GM23338 (cell line): ENCODE measurements at regions not wholly inside any gene's neighbourhood (a gene's known extent, or its start where the extent isn't known, plus 50 kb on each side); places are given as distances from the start of the nearest gene placed in this dataset.

Experiments used
- CREB1 ChIP-seq: fragments of 250-450 bp; sonication (Bioruptor Pico); IDR thresholded peaks from 2 replicates; pipeline ENCODE4 v1.5.0; 2020; ENCODE audit warnings: low read depth, mild to moderate bottlenecking, moderate library complexity
- EZH2 ChIP-seq: fragments of 200-600 bp; sonication (generic); IDR thresholded peaks from one replicate; pipeline ENCODE4 v1.8.0; 2017; ENCODE audit warnings: antibody characterized with exemption, mild to moderate bottlenecking, low read depth; ENCODE audit not compliant: unreplicated experiment
- EZH2phosphoT487 ChIP-seq: fragments of 200-600 bp; sonication (generic); IDR thresholded peaks from one replicate; pipeline ENCODE4 v1.8.1; 2018; ENCODE audit warnings: antibody characterized with exemption; ENCODE audit not compliant: unreplicated experiment
- JUNB ChIP-seq: IDR thresholded peaks from one replicate; pipeline ENCODE4 v1.6.1; 2016; ENCODE audit warnings: antibody characterized with exemption; ENCODE audit not compliant: unreplicated experiment
- STAT1 ChIP-seq: IDR thresholded peaks from one replicate; pipeline ENCODE4 v1.6.1; 2016; ENCODE audit warnings: antibody characterized with exemption; ENCODE audit not compliant: unreplicated experiment
- ZNF114 ChIP-seq: fragments of 250-450 bp; sonication (Bioruptor Pico); IDR thresholded peaks from 2 replicates; pipeline ENCODE4 v1.5.0; 2020; ENCODE audit warnings: mild to moderate bottlenecking, moderate library complexity
- ZNF331 ChIP-seq: fragments of 250-450 bp; sonication (Bioruptor Pico); IDR thresholded peaks from 2 replicates; pipeline ENCODE4 v1.5.0; 2020; ENCODE audit warnings: low read depth, mild to moderate bottlenecking, moderate library complexity
- TF ChIP-seq, protein P1 (sequence below): fragments of 250-450 bp; sonication (Bioruptor Pico); IDR thresholded peaks from 2 replicates; pipeline ENCODE4 v1.5.0; 2020; ENCODE audit warnings: mild to moderate bottlenecking, moderate library complexity
- TF ChIP-seq, protein P2 (sequence below): IDR thresholded peaks from one replicate; pipeline ENCODE4 v1.6.1; 2018; ENCODE audit warnings: antibody characterized with exemption; ENCODE audit not compliant: unreplicated experiment
- TF ChIP-seq, protein P3 (sequence below), 2 experiments: fragments of 200-600 bp in 1 of 2; sonication (generic) in 1 of 2; conservative IDR thresholded peaks; 2 replicates each; pipeline versions ENCODE4 v1.5.1 to v1.6.1; 2016 to 2017; ENCODE audit warnings: antibody characterized with exemption in 2 of 2, low read depth in 2 of 2, mild to moderate bottlenecking in 2 of 2, moderate library complexity in 1 of 2
- TF ChIP-seq, protein P4 (sequence below): IDR thresholded peaks from 2 replicates; pipeline ENCODE4 v1.6.1; 2016; ENCODE audit warnings: antibody characterized with exemption

DNA sequence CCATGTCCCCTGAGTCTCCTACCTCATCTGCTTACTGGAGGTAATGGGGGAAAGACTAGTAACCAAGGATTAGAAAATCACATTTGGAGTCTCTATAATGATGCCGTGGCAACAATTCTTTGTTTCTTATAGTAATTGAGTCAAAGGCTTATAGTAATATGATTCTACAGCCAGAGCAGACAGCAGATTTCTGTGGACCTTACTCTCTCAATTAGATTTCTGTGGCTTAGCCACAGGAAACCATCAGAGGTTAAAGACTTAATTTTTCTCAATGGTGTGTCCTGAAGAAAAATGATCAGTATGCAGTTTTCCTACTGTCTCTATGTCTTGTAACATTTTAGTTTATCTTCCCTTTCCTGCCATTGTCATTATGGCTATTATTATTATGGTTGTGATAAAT is 59.3 kb upstream of the CD180 start (continued):
- TF ChIP-seq, protein P1, sequence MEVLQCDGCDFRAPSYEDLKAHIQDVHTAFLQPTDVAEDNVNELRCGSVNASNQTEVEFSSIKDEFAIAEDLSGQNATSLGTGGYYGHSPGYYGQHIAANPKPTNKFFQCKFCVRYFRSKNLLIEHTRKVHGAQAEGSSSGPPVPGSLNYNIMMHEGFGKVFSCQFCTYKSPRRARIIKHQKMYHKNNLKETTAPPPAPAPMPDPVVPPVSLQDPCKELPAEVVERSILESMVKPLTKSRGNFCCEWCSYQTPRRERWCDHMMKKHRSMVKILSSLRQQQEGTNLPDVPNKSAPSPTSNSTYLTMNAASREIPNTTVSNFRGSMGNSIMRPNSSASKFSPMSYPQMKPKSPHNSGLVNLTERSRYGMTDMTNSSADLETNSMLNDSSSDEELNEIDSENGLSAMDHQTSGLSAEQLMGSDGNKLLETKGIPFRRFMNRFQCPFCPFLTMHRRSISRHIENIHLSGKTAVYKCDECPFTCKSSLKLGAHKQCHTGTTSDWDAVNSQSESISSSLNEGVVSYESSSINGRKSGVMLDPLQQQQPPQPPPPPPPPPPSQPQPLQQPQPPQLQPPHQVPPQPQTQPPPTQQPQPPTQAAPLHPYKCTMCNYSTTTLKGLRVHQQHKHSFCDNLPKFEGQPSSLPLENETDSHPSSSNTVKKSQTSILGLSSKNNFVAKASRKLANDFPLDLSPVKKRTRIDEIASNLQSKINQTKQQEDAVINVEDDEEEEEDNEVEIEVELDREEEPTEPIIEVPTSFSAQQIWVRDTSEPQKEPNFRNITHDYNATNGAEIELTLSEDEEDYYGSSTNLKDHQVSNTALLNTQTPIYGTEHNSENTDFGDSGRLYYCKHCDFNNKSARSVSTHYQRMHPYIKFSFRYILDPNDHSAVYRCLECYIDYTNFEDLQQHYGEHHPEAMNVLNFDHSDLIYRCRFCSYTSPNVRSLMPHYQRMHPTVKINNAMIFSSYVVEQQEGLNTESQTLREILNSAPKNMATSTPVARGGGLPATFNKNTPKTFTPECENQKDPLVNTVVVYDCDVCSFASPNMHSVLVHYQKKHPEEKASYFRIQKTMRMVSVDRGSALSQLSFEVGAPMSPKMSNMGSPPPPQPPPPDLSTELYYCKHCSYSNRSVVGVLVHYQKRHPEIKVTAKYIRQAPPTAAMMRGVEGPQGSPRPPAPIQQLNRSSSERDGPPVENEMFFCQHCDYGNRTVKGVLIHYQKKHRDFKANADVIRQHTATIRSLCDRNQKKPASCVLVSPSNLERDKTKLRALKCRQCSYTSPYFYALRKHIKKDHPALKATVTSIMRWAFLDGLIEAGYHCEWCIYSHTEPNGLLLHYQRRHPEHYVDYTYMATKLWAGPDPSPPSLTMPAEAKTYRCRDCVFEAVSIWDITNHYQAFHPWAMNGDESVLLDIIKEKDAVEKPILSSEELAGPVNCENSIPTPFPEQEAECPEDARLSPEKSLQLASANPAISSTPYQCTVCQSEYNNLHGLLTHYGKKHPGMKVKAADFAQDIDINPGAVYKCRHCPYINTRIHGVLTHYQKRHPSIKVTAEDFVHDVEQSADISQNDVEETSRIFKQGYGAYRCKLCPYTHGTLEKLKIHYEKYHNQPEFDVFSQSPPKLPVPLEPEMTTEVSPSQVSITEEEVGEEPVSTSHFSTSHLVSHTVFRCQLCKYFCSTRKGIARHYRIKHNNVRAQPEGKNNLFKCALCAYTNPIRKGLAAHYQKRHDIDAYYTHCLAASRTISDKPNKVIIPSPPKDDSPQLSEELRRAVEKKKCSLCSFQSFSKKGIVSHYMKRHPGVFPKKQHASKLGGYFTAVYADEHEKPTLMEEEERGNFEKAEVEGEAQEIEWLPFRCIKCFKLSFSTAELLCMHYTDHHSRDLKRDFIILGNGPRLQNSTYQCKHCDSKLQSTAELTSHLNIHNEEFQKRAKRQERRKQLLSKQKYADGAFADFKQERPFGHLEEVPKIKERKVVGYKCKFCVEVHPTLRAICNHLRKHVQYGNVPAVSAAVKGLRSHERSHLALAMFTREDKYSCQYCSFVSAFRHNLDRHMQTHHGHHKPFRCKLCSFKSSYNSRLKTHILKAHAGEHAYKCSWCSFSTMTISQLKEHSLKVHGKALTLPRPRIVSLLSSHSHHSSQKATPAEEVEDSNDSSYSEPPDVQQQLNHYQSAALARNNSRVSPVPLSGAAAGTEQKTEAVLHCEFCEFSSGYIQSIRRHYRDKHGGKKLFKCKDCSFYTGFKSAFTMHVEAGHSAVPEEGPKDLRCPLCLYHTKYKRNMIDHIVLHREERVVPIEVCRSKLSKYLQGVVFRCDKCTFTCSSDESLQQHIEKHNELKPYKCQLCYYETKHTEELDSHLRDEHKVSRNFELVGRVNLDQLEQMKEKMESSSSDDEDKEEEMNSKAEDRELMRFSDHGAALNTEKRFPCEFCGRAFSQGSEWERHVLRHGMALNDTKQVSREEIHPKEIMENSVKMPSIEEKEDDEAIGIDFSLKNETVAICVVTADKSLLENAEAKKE: no peak
- TF ChIP-seq CREB1 (CRISPR knock-in tag) (no peak), ZNF114 (no peak), STAT1 (no peak), ZNF331 (no peak), EZH2 (no peak), EZH2phosphoT487 (no peak), JUNB (no peak)
- TF ChIP-seq, protein P2, sequence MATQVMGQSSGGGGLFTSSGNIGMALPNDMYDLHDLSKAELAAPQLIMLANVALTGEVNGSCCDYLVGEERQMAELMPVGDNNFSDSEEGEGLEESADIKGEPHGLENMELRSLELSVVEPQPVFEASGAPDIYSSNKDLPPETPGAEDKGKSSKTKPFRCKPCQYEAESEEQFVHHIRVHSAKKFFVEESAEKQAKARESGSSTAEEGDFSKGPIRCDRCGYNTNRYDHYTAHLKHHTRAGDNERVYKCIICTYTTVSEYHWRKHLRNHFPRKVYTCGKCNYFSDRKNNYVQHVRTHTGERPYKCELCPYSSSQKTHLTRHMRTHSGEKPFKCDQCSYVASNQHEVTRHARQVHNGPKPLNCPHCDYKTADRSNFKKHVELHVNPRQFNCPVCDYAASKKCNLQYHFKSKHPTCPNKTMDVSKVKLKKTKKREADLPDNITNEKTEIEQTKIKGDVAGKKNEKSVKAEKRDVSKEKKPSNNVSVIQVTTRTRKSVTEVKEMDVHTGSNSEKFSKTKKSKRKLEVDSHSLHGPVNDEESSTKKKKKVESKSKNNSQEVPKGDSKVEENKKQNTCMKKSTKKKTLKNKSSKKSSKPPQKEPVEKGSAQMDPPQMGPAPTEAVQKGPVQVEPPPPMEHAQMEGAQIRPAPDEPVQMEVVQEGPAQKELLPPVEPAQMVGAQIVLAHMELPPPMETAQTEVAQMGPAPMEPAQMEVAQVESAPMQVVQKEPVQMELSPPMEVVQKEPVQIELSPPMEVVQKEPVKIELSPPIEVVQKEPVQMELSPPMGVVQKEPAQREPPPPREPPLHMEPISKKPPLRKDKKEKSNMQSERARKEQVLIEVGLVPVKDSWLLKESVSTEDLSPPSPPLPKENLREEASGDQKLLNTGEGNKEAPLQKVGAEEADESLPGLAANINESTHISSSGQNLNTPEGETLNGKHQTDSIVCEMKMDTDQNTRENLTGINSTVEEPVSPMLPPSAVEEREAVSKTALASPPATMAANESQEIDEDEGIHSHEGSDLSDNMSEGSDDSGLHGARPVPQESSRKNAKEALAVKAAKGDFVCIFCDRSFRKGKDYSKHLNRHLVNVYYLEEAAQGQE: no peak
- TF ChIP-seq, protein P3, sequence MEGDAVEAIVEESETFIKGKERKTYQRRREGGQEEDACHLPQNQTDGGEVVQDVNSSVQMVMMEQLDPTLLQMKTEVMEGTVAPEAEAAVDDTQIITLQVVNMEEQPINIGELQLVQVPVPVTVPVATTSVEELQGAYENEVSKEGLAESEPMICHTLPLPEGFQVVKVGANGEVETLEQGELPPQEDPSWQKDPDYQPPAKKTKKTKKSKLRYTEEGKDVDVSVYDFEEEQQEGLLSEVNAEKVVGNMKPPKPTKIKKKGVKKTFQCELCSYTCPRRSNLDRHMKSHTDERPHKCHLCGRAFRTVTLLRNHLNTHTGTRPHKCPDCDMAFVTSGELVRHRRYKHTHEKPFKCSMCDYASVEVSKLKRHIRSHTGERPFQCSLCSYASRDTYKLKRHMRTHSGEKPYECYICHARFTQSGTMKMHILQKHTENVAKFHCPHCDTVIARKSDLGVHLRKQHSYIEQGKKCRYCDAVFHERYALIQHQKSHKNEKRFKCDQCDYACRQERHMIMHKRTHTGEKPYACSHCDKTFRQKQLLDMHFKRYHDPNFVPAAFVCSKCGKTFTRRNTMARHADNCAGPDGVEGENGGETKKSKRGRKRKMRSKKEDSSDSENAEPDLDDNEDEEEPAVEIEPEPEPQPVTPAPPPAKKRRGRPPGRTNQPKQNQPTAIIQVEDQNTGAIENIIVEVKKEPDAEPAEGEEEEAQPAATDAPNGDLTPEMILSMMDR (conservative IDR thresholded peaks at IDR 0.05; ENCODE audit: low read depth in 2 of 2): no peak
- TF ChIP-seq, protein P4, sequence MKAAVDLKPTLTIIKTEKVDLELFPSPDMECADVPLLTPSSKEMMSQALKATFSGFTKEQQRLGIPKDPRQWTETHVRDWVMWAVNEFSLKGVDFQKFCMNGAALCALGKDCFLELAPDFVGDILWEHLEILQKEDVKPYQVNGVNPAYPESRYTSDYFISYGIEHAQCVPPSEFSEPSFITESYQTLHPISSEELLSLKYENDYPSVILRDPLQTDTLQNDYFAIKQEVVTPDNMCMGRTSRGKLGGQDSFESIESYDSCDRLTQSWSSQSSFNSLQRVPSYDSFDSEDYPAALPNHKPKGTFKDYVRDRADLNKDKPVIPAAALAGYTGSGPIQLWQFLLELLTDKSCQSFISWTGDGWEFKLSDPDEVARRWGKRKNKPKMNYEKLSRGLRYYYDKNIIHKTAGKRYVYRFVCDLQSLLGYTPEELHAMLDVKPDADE: no peak
